ENCODE measurements at regions not wholly inside any gene's neighbourhood (a gene's known extent, or its start where the extent isn't known, plus 50 kb on each side); places are given as distances from the start of the nearest gene placed in this dataset.

DNA sequence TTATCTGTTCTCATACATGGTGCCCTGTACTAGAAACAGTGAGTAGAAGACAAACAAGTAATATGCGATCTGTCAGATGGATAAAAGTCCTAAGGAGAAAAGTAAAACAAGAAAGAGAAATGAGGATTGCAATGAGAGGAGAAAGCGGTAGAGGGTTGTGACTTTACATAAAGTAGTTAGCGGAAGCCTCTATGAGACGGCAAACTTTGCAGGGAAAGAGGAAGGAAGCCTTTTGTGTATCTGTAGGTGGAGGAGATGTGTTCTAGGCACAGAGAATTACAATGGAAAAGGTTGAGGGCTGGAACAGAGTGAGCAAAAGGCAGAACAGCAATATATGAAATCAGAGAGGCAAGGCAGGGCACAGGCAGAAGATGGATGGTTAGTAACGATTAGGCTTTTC, 150.4 kb upstream of the SEMA3E start (continued):
- no peak for TF ChIP-seq JUN (IDR thresholded peaks at IDR 0.05; ENCODE audit: low read depth, low read length)

DNA sequence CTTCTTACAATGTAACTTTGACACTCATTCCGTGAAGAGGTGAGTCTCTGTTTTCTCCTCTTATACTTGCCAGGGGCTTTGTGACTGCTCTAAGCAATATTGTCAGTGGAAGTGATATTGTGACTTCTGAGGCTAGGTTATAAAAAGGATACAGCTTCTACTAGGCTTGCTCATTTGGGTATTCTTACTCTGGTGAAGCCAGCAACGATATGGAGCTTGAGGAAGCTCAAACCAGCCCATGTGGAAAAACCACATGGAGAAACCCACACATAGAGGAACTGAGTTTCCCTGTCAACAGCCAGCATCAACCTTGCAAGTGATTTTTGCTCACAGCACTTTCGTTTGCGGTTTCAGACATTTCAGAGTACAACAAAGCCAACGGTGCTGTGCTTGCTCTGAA, 149.6 kb upstream of the SEMA3E start:
- H2BK12ac ChIP-seq (ENCODE audit: low read depth, low read length): no peak overlapping the region
- H2BK20ac ChIP-seq (ENCODE audit: low read length): no peak overlapping the region
- no peak overlapping the region for H2BK5ac ChIP-seq (ENCODE audit: low read depth, low read length)
- no peak overlapping the region for H3K27ac ChIP-seq (ENCODE audit: low read depth, low read length)
- 92% methylated on average over 5 of the region's 5 CpGs; no CpG with 5 or more reads in 1 of the 2 experiments for WGBS, 2 experiments (ENCODE audit: extremely low coverage in 1 of 2, insufficient coverage in 1 of 2, insufficient read length in 1 of 2, insufficient replicate concordance in 2 of 2, low coverage in 1 of 2, low lambda C conversion rate in 2 of 2, missing lambda C conversion rate in 1 of 2)
- H3K4me2 ChIP-seq (ENCODE audit: insufficient read depth in 1 of 2, low read depth in 2 of 2, low read length in 2 of 2): no peak overlapping the region
- no peaks in the 10 kb centered on the region for H3K36me3 ChIP-seq (ENCODE audit: control insufficient read depth in 2 of 4, insufficient read depth in 4 of 4, low read length in 3 of 4)
- H3K79me2 ChIP-seq (ENCODE audit: control insufficient read depth in 1 of 2, insufficient read depth in 2 of 2, low read length in 2 of 2): no peaks in the 10 kb centered on the region
- H4K5ac ChIP-seq (ENCODE audit: insufficient read length, low read depth, low read length): no peak overlapping the region
- no peaks in the 10 kb centered on the region for H3K9me3 ChIP-seq (ENCODE audit: insufficient read depth in 2 of 2, low read depth in 1 of 2, low read length in 1 of 2)
- H3K23me2 ChIP-seq (ENCODE audit: low read depth, low read length): no peaks in the 10 kb centered on the region
- CTCF ChIA-PET (ENCODE audit: partially characterized antibody): no interaction called here
- POLR2A ChIA-PET (ENCODE audit: partially characterized antibody): no interaction called here
- no peak overlapping the region for H3K4ac ChIP-seq (replicated peaks; ENCODE audit: insufficient read length, low read depth, low read length)
- no peaks in the 10 kb centered on the region for H4K20me1 ChIP-seq (replicated peaks in 1 of 2; ENCODE audit: control insufficient read depth in 1 of 2, insufficient read depth in 2 of 2, low read length in 2 of 2)
- H3K9ac ChIP-seq (replicated peaks in 1 of 4; ENCODE audit: extremely low read depth in 1 of 4, low read depth in 3 of 4, low read length in 3 of 4): no peak overlapping the region
- no peak overlapping the region for H3K23ac ChIP-seq (ENCODE audit: insufficient read length)
- no peak overlapping the region for H2BK120ac ChIP-seq (replicated peaks; ENCODE audit: low read depth, low read length)
- FAIRE-seq: no peak
- H3K56ac ChIP-seq (replicated peaks; ENCODE audit: insufficient read length, low read depth, low read length): no peak overlapping the region
- no peak overlapping the region for H2BK15ac ChIP-seq (ENCODE audit: low read length)
- H2AFZ ChIP-seq (ENCODE audit: low read length): no peak overlapping the region
- no peak overlapping the region for H2AK5ac ChIP-seq (ENCODE audit: low read depth, low read length)
- DNase-seq (ENCODE audit: low read depth in 1 of 2, low spot score in 2 of 2): no peak
- H3K18ac ChIP-seq (ENCODE audit: extremely low read depth, low read length): no peak overlapping the region
- no peak overlapping the region for H4K8ac ChIP-seq (ENCODE audit: extremely low read depth, insufficient read depth, low read length)
- H3K14ac ChIP-seq (ENCODE audit: insufficient read length): no peak overlapping the region
- no peak overlapping the region for H3K4me3 ChIP-seq (ENCODE audit: extremely low read depth in 1 of 4, insufficient read depth in 2 of 4, low read depth in 3 of 4, low read length in 4 of 4)
- H3K27me3 ChIP-seq (replicated peaks in 1 of 4; ENCODE audit: control insufficient read depth in 3 of 4, extremely low read depth in 1 of 4, insufficient read depth in 3 of 4, low read length in 3 of 4): no peaks in the 10 kb centered on the region
- no peaks in the 10 kb centered on the region for H3K79me1 ChIP-seq (ENCODE audit: low read depth, low read length)
- H3K4me1 ChIP-seq (replicated peaks in 1 of 4; ENCODE audit: control insufficient read depth in 3 of 4, insufficient read depth in 4 of 4, low read length in 3 of 4): no peaks in the 10 kb centered on the region
- H4K91ac ChIP-seq (replicated peaks; ENCODE audit: insufficient read length, low read length): no peak overlapping the region
- TF ChIP-seq POLR2AphosphoS5 (IDR thresholded peaks at IDR 0.05; ENCODE audit: low read depth, low read length) (no peak), POU5F1 (IDR thresholded peaks at IDR 0.05; ENCODE audit: low read depth, low read length) (no peak), SP1 (IDR thresholded peaks at IDR 0.05; ENCODE audit: low read depth, low read length) (no peak), JUND (IDR thresholded peaks at IDR 0.05; ENCODE audit: low read length) (no peak), RNF2 (IDR thresholded peaks at IDR 0.05; ENCODE audit: borderline replicate concordance, low read depth, low read length, missing control alignments, poor library complexity, severe bottlenecking) (no peak), BRCA1 (IDR thresholded peaks at IDR 0.05; ENCODE audit: low read depth, low read length) (no peak), RFX5 (IDR thresholded peaks at IDR 0.05; ENCODE audit: borderline replicate concordance, low read depth, low read length) (no peak), POLR2A (IDR thresholded peaks at IDR 0.05; ENCODE audit: control extremely low read depth in 1 of 2, low read depth in 2 of 2, low read length in 2 of 2) (no peak), RAD21 (IDR thresholded peaks at IDR 0.05 in 1 of 2, conservative IDR thresholded peaks at IDR 0.05 in 1 of 2; ENCODE audit: low read depth in 2 of 2, low read length in 2 of 2) (no peak), YY1 (IDR thresholded peaks at IDR 0.05; ENCODE audit: low read depth, low read length) (no peak), SUZ12 (IDR thresholded peaks at IDR 0.05; ENCODE audit: low read length) (no peak)
- TF ChIP-seq, protein P1, sequence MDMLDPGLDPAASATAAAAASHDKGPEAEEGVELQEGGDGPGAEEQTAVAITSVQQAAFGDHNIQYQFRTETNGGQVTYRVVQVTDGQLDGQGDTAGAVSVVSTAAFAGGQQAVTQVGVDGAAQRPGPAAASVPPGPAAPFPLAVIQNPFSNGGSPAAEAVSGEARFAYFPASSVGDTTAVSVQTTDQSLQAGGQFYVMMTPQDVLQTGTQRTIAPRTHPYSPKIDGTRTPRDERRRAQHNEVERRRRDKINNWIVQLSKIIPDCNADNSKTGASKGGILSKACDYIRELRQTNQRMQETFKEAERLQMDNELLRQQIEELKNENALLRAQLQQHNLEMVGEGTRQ (IDR thresholded peaks at IDR 0.05; ENCODE audit: low read length): no peak

Data from H1 (cell line).